Spleen (tissue), 7 donors: ENCODE measurements at regions not wholly inside any gene's neighbourhood (a gene's known extent, or its start where the extent isn't known, plus 50 kb on each side); places are given as distances from the start of the nearest gene placed in this dataset.

Experiments used
- CTCF ChIP-seq, 11 experiments: fragments of 200-600 bp in 7 of 11; fragments of 450-650 bp in 4 of 11; sonication (generic) in 4 of 11; IDR thresholded peaks in 8 of 11; conservative IDR thresholded peaks in 3 of 11; 1 replicate in 7 of 11; 2 replicates in 4 of 11; pipeline versions ENCODE4 v1.4.0 to v1.8.0; 2016 to 2021; ENCODE audit warnings: antibody characterized with exemption in 11 of 11, inconsistent platforms in 4 of 11, mild to moderate bottlenecking in 1 of 11
- POLR2A ChIP-seq, 3 donors: fragments of 450-650 bp; IDR thresholded peaks; one replicate each; pipeline ENCODE4 v1.5.1; 2017; ENCODE audit warnings: antibody characterized with exemption in 3 of 3, mild to moderate bottlenecking in 1 of 3
- POLR2AphosphoS5 ChIP-seq, 3 donors: sonication (generic); formaldehyde crosslinking; IDR thresholded peaks; one replicate each; pipeline ENCODE4 v1.5.1; 2017; ENCODE audit warnings: antibody characterized with exemption in 3 of 3
- donor health status: DM: no; HTN: no; CAD: no; lungs with moderate emphysema.
- donor health status: DM: no; HTN: no; CAD: no.
- donor health status: DM: no; HTN: no; CAD: no.

DNA sequence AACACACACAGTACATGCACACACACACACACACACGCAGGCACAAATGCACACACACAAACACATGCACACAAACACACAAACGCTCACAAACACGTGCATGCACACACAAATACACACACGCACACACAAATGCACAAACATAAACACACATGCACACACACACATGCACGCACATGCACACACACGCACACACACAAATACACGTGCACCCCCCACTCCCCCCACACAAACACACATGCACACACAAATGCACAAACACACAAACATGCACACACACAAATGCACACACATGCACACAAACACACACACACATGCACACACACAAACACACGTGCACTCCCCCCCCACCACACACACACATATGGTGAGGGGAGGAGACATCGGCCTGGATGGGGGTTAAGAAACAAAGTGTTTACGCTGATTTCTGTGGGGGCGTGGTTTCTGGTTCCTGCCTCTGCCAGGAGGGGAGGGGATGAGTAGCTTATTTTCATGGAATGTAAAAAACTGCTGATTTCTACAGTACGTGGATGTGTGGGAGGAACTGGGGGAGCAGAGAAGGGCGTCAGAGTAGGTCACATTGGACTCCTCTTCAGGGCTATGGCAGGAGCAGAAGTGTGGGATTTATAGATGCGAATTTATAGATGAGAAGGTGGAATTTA is 607.2 kb downstream of the QKI start:
- TF ChIP-seq POLR2AphosphoS5 (IDR thresholded peaks at IDR 0.05) (no peak), POLR2A (IDR thresholded peaks at IDR 0.05) (no peak), CTCF (IDR thresholded peaks at IDR 0.05 in 8 of 11, conservative IDR thresholded peaks at IDR 0.05 in 3 of 11) (no peak)
